Stimulated activated naive CD4-positive, alpha-beta T cell (primary cell): ENCODE measurements at regions not wholly inside any gene's neighbourhood (a gene's known extent, or its start where the extent isn't known, plus 50 kb on each side); places are given as distances from the start of the nearest gene placed in this dataset.
"Not testable (repeated sequence)": the region's sequence is repeated elsewhere in the genome, so short reads cannot be mapped to it uniquely, and the experiment has no call there.

Experiments used
- DNase-seq, 6 experiments: peaks; one replicate each; lab custom pipeline; 2025; lab: John Stamatoyannopoulos, UW

GRCh38 chr10:65142641-65143435 lies 1621.6 kb downstream of the REEP3 start:
- DNase-seq: no peak

GRCh38 chr10:65143723-65144122 lies 1622.5 kb downstream of the REEP3 start:
- DNase-seq: no peak

GRCh38 chr10:65149878-65150277 lies 1628.7 kb downstream of the REEP3 start:
- no peak for DNase-seq

- DNase-seq: no peak
Measured at GRCh38 chr10:65166272-65166671, 1645.1 kb downstream of the REEP3 start.

GRCh38 chr10:65172249-65172648 lies 1651.0 kb downstream of the REEP3 start:
- no peak for DNase-seq

- no peak for DNase-seq
Measured at GRCh38 chr10:65176994-65177393, 1655.8 kb downstream of the REEP3 start.

GRCh38 chr10:65183236-65183635 lies 1662.0 kb downstream of the REEP3 start:
- no peak for DNase-seq

GRCh38 chr10:65186668-65187067 lies 1665.5 kb downstream of the REEP3 start:
- DNase-seq: not testable (repeated sequence)

GRCh38 chr10:65194126-65194525 lies 1672.9 kb downstream of the REEP3 start:
- DNase-seq: no peak

- DNase-seq: no peak
Measured at GRCh38 chr10:65194555-65194954, 1673.4 kb downstream of the REEP3 start.

- DNase-seq: no peak
Measured at GRCh38 chr10:65196111-65196510, 1674.9 kb downstream of the REEP3 start.

- no peak for DNase-seq
Measured at GRCh38 chr10:65197935-65198334, 1676.7 kb downstream of the REEP3 start.

GRCh38 chr10:65201491-65201890 lies 1680.3 kb downstream of the REEP3 start:
- DNase-seq: no peak

- no peak for DNase-seq
Measured at GRCh38 chr10:65204999-65205398, 1683.8 kb downstream of the REEP3 start.

GRCh38 chr10:65213170-65213569 lies 1692.0 kb downstream of the REEP3 start:
- no peak for DNase-seq

- DNase-seq: no peak
Measured at GRCh38 chr10:65219444-65219843, 1698.2 kb downstream of the REEP3 start.

- no peak for DNase-seq
Measured at GRCh38 chr10:65231148-65231547, 1694.7 kb upstream of the LRRTM3 start.

- DNase-seq: no peak
Measured at GRCh38 chr10:65234261-65234660, 1691.6 kb upstream of the LRRTM3 start.

- DNase-seq: no peak
Measured at GRCh38 chr10:65235266-65235665, 1690.6 kb upstream of the LRRTM3 start.

- no peak for DNase-seq
Measured at GRCh38 chr10:65235846-65236245, 1690.0 kb upstream of the LRRTM3 start.

- no peak for DNase-seq
Measured at GRCh38 chr10:65265451-65265954, 1660.3 kb upstream of the LRRTM3 start.

- not testable (repeated sequence) for DNase-seq
Measured at GRCh38 chr10:65269551-65269950, 1656.3 kb upstream of the LRRTM3 start.

- no peak for DNase-seq
Measured at GRCh38 chr10:65270969-65271368, 1654.9 kb upstream of the LRRTM3 start.

GRCh38 chr10:65273115-65273514 lies 1652.7 kb upstream of the LRRTM3 start:
- no peak for DNase-seq
